HepG2 (cell line): ENCODE measurements at regions not wholly inside any gene's neighbourhood (a gene's known extent, or its start where the extent isn't known, plus 50 kb on each side); places are given as distances from the start of the nearest gene placed in this dataset.
A peak's percentile ranks its signal among the peaks of the same experiment; 100 is the strongest.

ENCODE experiments used
- ARID3A ChIP-seq: IDR thresholded peaks from 2 replicates; pipeline ENCODE4 v1.6.1; 2012; ENCODE audit warnings: low read depth, low read length, improper control_type of control experiment
- BCL6 ChIP-seq: IDR thresholded peaks from 2 replicates; pipeline ENCODE4 v1.6.1; 2016; ENCODE audit warnings: missing genetic modification reagents, missing compliant biosample characterization
- ELF3 ChIP-seq: IDR thresholded peaks from 2 replicates; pipeline ENCODE4 v1.6.1; 2016; ENCODE audit warnings: missing genetic modification reagents, missing compliant biosample characterization
- FOSL1 ChIP-seq: sonication (generic); formaldehyde crosslinking; IDR thresholded peaks from 2 replicates; pipeline ENCODE4 v1.9.0; 2021; ENCODE audit warnings: missing genetic modification reagents, borderline replicate concordance
- FOXA1 ChIP-seq, 2 experiments: fragments of 450-650 bp in 1 of 2; sonication (generic) in 1 of 2; formaldehyde crosslinking in 1 of 2; IDR thresholded peaks; 2 replicates each; pipeline versions ENCODE4 v1.4.0 to v1.6.1; 2016 to 2020; ENCODE audit warnings: missing genetic modification reagents in 1 of 2
- GATAD2A ChIP-seq: IDR thresholded peaks from 2 replicates; pipeline ENCODE4 v1.6.1; 2016
- HNF4G ChIP-seq, 2 experiments: sonication (generic) in 1 of 2; formaldehyde crosslinking in 1 of 2; IDR thresholded peaks; 2 replicates each; pipeline versions ENCODE4 v1.4.0 to v1.6.1; 2011 to 2020; ENCODE audit warnings: borderline replicate concordance in 2 of 2, low read depth in 2 of 2, mild to moderate bottlenecking in 2 of 2, low read length in 1 of 2, missing genetic modification reagents in 1 of 2, moderate library complexity in 1 of 2
- KLF12 ChIP-seq: sonication (generic); formaldehyde crosslinking; IDR thresholded peaks from 2 replicates; pipeline ENCODE4 v1.4.0; 2020; ENCODE audit warnings: missing genetic modification reagents, borderline replicate concordance
- NFKB2 ChIP-seq: sonication (generic); formaldehyde crosslinking; IDR thresholded peaks from 2 replicates; pipeline ENCODE4 v1.4.0; 2020; ENCODE audit warnings: missing genetic modification reagents, borderline replicate concordance
- SOX13 ChIP-seq, 3 experiments: fragments of 450-650 bp in 1 of 3; sonication (generic) in 1 of 3; formaldehyde crosslinking in 1 of 3; IDR thresholded peaks in 2 of 3; conservative IDR thresholded peaks in 1 of 3; 2 replicates each; pipeline versions ENCODE4 v1.5.0 to v1.6.1; 2016 to 2020; ENCODE audit warnings: antibody characterized with exemption in 1 of 3, mild to moderate bottlenecking in 1 of 3, missing compliant biosample characterization in 1 of 3, missing genetic modification reagents in 1 of 3, moderate library complexity in 1 of 3
- TAF1 ChIP-seq: sonication (generic); formaldehyde crosslinking; IDR thresholded peaks from 2 replicates; pipeline ENCODE4 v1.4.0; 2020; ENCODE audit warnings: missing genetic modification reagents
- TFAP4 ChIP-seq: sonication (generic); IDR thresholded peaks from 2 replicates; pipeline ENCODE4 v1.6.1; 2016; ENCODE audit warnings: low read depth, borderline replicate concordance
- ZBTB40 ChIP-seq, 2 experiments: fragments of 450-650 bp in 1 of 2; sonication (generic) in 1 of 2; formaldehyde crosslinking in 1 of 2; IDR thresholded peaks; 2 replicates each; pipeline versions ENCODE4 v1.6.1 to v1.8.0; 2016 to 2022; ENCODE audit warnings: antibody characterized with exemption in 1 of 2, mild to moderate bottlenecking in 1 of 2, missing genetic modification reagents in 1 of 2
- ZNF101 ChIP-seq: sonication (generic); formaldehyde crosslinking; IDR thresholded peaks from 2 replicates; pipeline ENCODE4 v1.4.0; 2020; ENCODE audit warnings: mild to moderate bottlenecking, low read depth, missing genetic modification reagents, borderline replicate concordance
- ZNF570 ChIP-seq: sonication (generic); formaldehyde crosslinking; IDR thresholded peaks from 2 replicates; pipeline ENCODE4 v1.4.0; 2020; ENCODE audit warnings: mild to moderate bottlenecking, missing genetic modification reagents, borderline replicate concordance

DNA sequence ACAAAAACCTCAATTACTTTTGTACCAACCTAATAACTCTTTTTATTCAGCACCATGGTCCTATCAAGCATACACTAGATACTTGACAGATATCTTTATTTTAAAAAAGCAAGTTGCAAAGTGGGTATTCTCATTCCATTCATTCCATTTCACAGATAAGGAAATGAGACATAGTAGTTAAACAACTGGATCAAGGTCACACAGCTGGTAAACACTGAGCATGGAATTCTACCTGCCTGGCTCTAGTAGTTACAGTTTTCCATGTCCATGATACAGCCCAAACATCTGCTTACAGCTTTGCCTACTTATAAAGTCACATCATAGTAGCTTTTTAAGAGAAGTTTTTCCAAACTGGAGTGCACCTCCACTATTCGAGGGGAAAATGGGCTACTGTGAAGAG lies 57.1 kb upstream of the SERTM1 start (continued):
- TF ChIP-seq FOSL1 (CRISPR knock-in tag): peak; percentile 28; the same call in 1 of the 2 replicates
- TF ChIP-seq TFAP4: peak; percentile 36; the same call in 1 of the 2 replicates
- no peak for TF ChIP-seq ZNF101 (CRISPR knock-in tag)
- no peak for TF ChIP-seq TAF1
- peak; percentile 40; the same call in 1 of the 2 replicates for TF ChIP-seq ELF3
- no peak for TF ChIP-seq ZNF570 (CRISPR knock-in tag)
- TF ChIP-seq HNF4G (IDR thresholded peaks at IDR 0.05; ENCODE audit: borderline replicate concordance, low read depth, low read length): no peak
- TF ChIP-seq HNF4G (CRISPR knock-in tag; IDR thresholded peaks at IDR 0.05; ENCODE audit: borderline replicate concordance, low read depth): no peak
- TF ChIP-seq SOX13 (IDR thresholded peaks at IDR 0.05): no peak
- no peak for TF ChIP-seq SOX13 (CRISPR knock-in tag; conservative IDR thresholded peaks at IDR 0.05 in 1 of 2, IDR thresholded peaks at IDR 0.05 in 1 of 2)
- TF ChIP-seq KLF12 (CRISPR knock-in tag): no peak
- peak; percentile 84; the same call in 1 of the 2 replicates for TF ChIP-seq ARID3A
- no peak for TF ChIP-seq ZBTB40 (IDR thresholded peaks at IDR 0.05)
- no peak for TF ChIP-seq ZBTB40 (CRISPR knock-in tag; IDR thresholded peaks at IDR 0.05)
- TF ChIP-seq BCL6 (CRISPR knock-in tag): no peak
- TF ChIP-seq NFKB2 (CRISPR knock-in tag): no peak
- TF ChIP-seq FOXA1 (IDR thresholded peaks at IDR 0.05): no peak
- TF ChIP-seq FOXA1 (CRISPR knock-in tag; IDR thresholded peaks at IDR 0.05): peak; percentile 54; the same call in 1 of the 2 replicates
- TF ChIP-seq GATAD2A: 0 out of 2 replicates have a peak, but pooled peaks have one; percentile 21
